Stimulated activated CD8-positive, alpha-beta memory T cell treated with anti-CD3 and anti-CD28 coated beads, Interleukin-4, amount 100 ng/mL, for 48 hours (primary cell): ENCODE measurements at regions not wholly inside any gene's neighbourhood (a gene's known extent, or its start where the extent isn't known, plus 50 kb on each side); places are given as distances from the start of the nearest gene placed in this dataset.
A peak's percentile ranks its signal among the peaks of the same experiment; 100 is the strongest.
"Not testable (repeated sequence)": the region's sequence is repeated elsewhere in the genome, so short reads cannot be mapped to it uniquely, and the experiment has no call there.

Source experiments
- DNase-seq: peaks from one replicate; pipeline ENCODE4 v3.0.0-alpha.2; 2020

DNA sequence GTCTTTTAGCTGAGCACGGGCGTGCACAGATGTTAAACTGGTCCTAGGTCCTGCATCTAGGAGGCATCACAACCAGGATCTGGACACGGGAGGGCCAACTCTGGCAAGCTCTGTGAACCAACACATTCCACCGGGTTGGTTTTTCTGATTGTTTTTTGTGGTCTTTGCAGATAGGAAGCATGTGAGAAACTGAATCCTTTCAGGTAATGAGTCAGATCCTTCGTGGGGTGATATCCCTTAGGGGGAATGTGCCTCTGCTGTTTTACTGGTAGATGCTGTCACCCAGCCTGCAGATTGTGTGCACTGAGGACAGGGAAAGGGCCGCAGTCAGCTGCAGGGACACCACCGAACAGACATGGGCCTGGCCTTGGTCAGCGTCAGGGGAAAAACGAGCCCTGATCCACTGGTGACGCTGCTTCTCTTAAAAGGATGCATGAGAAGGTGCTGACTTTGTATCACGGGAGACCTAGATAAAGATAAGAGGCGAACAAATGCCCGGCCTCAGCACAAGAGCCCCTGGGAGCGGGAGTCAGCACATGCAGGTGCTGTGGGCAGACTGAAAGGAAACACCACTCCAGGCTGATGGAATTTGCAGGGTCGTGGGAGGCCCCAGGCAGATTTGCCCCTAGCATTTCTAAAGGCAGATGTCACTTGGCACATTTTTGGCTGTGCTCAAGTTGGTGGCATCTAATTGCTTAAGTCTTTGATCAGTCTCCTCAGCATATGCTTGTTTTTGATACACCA lies 51.1 kb downstream of the DOP1B start:
- DNase-seq = no peak

DNA sequence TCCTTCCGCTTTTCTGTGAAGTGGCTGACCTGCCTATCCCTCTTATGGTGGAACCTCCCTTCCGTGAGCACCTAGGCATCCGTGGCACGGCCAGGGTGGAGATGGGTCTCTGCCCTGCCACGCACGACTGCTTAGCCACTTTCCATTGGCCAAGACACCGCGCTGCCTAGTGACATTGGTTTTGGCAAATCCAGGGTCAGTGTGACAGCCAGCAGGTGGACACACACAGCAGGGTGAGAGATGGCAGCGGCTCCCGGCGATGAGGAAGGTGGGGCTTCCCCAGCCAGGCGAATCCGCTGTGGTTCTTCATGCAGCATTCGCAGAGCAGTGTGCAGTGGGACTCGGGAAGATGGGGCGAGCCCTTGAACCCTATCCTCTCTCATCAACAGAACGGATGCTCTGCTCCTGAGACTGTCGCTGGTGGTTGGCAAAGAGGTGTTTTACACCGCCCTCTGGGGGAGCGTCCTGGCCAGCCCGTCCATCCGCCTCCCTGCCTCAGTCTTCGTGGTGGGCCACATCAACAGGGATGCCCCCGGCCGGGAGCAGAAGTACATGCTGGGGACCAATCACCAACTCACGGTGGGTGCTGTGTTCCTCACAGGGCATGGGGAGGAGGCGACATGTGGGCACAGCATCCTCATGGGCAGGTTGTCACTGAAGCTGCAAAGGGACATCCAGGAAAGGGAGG lies 51.8 kb downstream of the DOP1B start:
- no peak for DNase-seq

DNA sequence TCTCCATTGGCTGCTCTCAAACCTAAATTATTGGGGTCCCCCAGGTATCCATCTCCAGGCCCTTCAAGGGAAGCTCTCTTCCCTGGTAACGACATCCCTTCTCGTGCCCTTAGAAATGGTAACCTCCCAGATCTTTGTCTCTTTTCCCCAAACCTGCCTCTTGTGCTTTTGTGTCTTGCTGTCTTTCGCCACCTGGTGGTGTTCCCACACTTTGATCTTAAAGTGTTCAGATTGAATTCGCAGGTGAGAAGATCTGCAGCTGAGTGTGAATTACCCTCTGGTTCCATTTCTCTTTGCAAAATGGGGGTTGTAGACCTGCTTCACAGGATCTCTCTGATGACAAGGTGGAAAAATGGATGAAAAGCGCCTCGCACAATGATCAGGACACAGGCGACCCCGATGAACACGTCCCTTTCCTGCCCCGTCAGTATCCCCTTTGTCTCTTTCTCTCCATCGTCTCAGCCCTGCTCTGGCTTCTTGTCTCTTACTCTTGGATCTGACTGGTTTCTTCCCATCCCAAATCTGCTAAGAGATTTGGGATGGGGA lies 53.1 kb downstream of the DOP1B start:
- peak; percentile 59 for DNase-seq

DNA sequence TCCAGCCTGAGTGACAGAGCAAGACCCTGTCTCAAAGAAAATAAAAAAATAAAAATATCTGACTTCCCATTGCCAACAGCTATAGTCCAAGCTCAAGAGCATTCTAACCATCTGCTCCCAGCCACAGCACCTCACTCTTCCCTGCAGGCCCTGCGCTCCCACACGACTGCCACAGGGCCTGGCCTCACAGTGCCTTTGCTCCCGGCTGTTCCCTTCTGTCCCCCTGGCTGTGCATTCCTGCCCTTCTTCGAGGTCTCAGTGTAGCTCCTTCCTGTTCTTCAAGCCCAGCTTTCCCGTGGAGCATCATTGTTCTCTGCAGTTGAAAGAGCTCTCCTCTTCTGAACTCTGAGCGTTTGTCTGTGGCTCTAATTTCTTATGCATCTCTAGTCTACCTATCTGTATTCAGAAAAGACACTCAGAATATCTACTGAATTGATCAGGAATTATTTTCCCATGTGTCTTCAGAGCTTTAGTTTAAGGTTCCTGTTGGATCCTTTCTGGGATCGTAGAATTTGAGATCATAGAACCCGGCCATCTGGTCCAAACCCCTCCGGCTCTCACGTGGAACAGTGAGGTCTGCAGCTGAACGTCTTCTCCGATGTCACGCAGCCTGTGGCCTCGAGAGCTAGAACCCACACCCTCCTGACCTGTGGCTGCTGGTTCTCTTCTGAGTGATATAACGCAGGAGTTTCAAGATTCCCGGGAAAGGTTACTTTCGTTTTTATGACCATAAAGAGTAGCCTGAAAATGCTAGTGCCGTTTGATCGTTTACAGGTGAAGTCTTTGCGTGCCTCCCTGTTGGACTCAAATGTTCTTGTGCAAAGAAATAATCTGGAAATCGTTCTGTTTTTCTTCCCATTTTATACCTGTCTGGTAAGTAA lies 54.4 kb downstream of the DOP1B start:
- DNase-seq = no peak

DNA sequence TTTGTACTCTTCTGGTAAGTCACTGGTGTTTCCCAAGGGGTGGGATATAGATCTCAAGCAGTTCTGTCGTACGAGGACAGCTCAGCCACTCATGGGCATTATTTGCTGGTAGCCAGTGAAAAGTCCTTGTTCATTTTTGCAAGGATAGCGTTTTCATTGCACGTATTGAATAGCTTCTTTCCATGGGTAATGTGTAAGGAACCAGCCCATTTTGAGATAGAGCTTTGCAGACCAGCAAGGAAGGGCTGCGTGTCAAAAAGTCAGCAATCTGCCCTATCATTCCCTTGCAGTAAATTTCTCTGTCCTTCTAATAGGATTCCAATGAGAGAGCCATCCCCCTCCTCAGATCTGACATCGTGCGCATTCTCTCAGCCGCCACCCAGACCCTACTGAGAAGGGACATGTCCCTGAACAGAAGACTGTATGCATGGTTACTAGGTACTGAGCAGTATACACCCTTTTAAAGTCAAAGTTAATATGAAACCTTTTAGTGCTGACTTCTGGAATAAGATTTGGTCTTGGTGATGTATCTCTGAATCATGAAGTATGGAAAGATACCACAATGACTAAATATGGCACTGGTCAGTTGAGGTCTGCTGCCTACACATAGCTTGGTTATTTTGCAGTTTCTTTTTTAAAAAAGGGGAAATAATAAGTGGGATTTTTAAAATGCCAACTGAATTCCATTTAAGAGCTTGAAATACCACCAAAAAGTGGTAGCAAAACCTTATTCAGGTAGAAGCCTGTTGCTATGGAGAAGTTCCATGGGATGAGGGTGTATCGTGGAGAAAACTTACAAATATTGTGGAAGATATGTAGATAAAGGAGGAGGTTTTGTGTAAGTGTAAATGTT lies 55.3 kb downstream of the DOP1B start:
- DNase-seq = no peak

DNA sequence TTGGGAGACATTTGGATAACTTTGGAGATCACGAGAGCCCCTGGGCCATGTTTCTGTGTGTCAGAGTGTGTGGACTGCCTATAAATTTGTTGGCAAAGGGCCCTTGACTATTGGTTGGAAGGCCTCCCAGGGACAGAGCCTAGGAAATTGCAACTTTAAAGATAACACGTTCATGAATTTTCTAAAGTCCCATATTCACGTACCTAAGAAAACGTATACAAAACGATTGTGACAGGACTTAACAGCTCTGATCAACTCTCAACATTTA lies 55.8 kb downstream of the DOP1B start:
- DNase-seq = no peak

DNA sequence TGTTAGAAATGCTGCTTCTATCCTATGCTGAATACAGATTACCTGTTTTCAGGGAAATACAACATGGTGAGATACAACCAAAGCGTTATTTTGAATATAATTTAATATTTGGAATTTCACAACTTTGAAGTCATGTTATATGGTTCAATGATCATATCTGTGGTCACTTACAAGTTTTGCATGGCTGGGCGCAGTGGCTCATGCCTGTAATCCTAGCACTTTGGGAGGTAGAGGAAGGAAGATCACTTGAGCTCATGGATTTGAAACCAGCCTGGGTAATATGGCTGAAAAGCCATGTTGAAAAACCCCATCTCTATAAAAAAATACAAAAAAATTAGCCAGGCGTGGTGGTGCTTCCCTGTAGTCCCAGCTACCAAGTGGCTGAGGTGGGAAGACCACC lies 57.9 kb downstream of the DOP1B start:
- no peak for DNase-seq

DNA sequence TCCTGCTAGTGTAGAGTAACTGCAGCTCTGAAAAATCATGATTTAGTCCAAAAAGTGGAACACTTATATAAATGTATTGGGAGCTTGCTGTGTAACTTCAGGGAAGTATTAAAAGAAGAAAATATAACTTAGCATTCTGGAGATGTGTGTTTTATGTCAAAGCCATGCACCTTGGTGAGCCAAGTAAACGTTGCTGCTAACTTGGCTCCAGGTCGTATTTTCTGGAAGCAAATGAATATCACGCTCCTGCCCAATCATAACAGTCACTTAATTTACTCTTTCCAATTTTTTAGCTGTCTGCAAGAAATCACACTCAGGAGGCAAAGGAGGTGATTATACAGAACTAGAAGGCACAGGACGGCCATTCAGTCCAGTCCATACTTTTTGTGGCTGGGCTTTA lies 61.1 kb downstream of the DOP1B start:
- DNase-seq = no peak

DNA sequence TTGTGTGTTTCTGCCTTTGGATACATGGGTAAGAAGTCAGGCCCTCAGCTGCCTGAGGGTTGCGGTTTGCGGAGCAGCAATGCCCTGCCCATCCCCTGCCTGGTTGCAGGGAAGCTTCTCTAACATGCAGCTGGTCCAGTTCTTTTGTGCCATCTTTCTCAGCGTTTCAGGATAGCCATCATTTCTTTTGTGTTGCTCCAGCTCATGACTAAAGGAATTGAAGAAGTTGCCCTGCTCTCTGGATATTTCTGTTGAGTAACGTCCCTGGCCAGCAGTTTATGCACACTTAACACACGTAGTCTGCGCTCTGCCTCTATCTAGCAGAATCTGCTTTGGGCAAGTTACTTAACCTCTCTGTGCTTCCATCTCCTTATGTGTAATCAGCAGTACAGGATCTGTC lies 62.1 kb downstream of the DOP1B start:
- DNase-seq = no peak

DNA sequence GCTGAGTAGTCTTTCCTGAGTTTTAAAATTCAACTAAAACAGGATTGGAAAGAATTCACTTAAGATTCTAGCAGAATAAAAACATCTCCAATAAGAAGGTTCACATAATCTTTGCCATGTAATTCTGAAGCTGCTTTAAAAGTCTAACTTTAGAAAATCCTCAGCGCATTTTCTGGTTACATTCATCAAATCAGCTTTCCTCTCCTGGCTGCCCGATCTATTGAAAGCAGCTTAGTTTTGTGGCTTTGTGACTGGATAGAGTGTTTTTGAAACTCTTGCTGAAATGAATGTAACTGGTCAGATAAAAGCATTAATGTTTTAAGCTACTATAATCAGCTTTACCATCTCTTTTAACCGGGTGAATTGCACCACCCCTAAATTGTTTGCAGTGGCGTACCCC lies 66.8 kb downstream of the DOP1B start:
- DNase-seq = no peak

DNA sequence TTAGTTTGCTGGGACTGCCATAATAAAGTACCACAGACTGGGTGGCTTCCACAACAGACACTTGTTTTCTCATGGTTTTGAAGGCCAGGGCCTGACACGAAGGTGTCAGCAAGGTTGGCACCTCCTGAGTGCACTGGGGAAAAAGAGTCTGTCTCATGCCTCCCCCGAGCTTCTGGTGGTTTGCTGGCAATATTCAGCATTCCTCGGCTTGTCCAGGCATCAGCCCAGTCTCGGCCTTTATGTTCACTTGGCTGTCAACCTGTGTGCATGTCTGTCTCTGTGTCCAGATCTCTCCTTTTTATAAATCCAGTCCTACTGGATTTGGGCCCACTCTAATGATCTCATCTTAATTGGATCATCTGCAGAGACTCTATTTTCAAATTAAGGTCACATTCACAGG lies 72.6 kb downstream of the DOP1B start:
- DNase-seq = no peak

DNA sequence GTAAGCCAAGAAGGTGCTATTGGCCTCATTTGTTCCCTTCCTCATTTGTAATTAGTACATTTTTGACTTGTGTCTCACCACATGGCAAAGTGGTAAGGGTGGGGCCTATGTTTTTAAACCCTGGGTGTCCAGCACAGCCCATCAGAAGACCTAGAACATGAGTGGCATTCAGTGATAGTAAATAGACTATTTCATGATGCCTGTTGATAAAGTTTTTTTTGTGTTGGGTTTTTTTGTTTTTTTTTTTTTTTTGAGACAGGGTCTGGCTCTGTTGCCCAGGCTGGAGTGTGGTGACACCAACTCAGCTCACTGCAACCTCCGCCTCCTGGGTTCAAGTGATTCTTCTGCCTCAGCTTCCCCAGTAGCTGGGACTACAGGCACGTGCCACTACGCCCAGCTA lies 74.8 kb downstream of the DOP1B start:
- DNase-seq = not testable (repeated sequence)

DNA sequence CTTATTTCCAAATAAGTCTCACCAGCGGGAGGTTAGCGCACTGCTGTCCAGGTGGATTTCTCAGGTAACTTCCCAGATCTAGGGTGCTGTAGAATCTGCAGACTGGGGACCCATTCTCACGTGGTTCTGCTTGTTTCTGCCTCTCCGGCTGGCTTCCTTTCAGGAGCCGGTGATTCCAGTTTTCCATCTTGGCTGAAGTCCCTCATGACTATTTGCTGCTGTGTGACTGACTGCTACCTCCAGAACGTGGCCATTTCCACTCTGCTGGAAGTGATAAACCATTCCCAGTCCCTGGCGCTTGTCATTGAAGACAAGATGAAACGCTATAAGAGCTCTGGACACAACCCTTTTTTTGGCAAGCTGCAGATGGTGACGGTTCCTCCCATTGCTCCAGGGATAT lies 76.0 kb downstream of the DOP1B start:
- DNase-seq = no peak

DNA sequence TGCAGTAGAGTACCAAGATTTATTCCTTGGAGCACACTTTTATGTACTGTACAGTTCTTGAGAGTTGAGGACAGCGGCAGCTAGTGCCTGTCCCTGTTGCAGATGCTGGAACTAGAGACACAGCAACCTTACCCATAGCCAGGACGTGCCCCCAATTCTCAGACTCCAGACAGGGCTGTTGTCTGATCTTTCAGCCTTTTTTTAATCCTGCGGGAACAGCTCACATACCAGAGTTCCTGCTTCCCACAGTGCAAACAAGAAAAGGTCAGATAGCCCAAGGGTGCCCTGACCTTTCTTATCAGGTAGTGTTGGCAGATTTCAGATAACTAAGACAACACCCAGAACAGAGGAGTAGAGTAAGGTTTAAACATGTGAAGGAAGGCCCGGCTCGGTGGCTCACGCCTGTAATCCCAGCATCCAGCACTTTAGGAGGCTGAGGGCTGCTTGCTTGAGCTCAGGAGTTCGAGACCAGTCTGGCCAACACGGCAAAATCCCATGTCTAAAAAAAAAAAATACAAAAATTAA lies 78.5 kb downstream of the DOP1B start:
- DNase-seq = no peak

DNA sequence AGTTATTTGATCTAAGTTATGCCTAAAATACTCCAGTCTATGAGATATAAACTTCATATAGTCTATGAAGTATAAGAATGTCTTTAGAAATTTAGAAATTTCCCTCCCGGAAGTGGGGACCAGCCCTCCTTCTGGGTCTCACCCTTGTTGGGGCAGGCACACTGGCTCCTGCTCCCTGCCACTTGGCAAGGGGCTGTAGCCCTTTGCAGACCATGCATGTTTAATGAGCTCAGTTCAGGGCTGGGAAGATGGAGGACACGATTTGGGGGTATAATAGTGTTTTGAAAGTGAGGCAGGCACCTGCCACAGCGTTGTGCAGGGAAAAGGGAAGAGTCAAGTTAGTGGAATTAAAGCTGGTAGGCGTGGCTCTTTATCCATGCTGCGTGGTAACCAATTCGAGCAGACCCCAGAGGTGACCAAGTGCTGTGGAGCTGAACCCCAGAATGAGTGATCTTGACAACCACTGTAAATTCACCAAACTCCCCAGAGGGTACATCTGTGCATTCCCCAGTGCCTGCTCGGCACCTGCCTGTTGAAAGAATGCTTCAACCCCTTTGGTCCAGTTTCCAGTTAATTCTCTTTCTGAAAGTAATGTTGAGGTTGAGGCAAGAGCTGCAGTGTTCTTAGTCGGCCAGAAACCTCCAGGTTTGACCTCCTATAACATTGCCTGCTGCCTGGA lies 79.6 kb downstream of the DOP1B start:
- no peak for DNase-seq

DNA sequence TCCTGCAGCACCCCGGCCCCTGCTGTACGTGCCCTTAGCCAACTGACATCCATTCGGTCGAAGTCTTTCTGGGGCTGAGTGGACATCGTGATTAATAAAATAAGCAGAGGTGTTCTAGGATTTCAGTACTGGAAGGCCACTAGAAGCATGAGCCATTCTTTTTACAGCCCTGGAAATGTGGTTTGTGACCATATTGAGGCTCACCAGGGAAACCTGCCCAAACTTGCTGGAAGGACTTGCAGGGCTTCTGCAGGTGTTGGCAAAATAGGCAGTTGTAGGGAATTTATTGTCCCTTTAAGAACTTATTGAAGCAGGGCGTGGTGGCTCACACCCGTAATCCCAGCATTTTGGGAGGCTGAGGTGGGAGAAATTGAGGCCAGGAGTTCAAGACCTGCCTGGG lies 80.8 kb downstream of the DOP1B start:
- no peak for DNase-seq

DNA sequence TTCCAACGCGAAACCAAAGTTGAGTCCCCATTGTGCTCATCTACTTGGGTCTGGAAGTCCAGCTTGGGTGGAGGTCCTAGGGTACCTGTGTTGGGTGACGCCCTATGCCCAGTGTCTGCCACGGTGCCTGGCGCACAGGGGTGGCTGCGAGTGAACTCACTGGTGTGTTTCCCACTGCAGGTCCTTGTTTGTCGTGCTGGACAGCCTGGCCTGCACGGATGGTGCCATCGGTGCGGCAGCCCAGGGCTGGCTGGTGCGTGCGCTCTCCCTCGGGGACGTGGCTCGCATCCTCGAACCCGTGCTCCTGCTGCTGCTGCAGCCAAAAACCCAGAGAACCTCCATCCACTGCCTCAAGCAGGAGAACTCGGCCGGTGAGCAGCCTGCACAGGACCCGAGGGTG lies 80.4 kb upstream of the MORC3 start:
- DNase-seq = no peak

DNA sequence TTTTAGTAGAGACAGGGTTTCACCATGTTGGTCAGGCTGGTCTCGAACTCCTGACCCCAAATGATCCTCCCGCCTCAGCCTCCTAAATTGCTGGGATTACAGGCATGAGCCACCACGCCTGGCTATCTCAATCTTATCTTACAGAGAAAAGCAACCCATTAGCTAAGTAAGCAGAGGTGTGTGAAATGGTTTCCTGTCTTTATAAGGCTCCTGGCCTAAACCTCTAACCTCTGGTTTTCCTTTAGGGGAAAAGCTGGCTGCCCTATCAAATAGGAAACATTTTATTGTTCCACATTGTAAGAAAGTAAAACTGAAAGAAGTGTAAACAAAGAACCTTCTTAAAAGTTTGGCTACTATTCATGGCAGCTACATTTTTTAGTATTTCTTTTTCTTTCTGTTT lies 78.3 kb upstream of the MORC3 start:
- DNase-seq = no peak

DNA sequence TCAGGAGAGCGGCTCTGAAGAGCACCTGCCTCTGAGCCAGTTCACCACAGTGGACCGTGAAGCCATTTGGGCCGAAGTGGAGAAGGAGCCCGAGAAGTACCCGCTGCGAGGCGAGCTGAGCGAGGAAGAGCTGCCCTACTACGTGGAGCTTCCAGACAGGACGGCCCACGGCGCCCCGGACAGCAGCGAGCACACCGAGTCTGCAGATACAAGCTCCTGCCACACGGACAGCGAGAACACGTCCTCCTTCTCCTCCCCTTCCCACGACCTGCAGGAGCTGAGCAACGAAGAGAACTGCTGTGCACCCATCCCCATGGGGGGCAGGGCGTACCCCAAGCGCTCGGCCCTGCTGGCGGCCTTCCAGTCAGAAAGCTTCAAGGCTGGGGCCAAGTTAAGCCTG lies 74.9 kb upstream of the MORC3 start:
- no peak for DNase-seq

DNA sequence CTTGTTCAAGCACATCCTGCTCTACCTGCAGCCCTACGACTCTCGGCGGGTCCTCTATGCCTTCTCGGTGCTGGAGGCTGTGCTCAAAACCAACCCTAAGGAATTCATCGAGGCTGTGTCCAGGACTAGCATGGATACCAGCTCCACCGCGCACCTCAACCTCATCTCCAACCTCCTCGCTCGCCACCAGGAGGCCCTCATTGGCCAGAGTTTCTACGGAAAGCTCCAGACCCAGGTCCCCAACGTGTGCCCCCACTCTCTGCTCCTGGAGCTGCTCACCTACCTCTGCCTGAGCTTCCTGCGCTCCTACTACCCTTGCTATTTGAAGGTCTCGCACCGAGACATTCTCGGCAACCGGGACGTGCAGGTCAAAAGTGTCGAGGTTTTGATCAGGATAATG lies 74.3 kb upstream of the MORC3 start:
- no peak for DNase-seq

DNA sequence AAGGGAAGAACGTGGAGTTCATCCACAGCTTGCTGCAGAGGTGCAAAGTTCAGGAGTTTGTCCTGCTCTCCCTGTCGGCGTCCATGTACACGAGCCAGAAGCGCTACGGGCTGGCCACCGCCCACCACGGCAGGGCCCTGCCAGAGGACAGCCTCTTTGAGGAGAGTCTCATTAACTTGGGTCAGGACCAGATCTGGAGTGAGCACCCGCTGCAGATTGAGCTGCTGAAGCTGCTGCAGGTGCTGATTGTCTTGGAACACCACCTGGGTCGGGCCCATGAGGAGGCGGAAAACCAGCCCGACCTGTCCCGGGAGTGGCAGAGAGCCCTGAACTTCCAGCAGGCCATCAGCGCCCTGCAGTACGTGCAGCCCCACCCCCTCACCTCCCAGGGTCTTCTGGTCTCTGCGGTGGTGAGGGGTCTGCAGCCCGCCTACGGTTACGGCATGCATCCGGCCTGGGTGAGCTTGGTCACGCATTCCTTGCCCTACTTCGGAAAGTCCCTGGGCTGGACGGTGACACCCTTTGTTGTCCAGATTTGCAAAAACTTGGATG lies 73.8 kb upstream of the MORC3 start:
- no peak for DNase-seq
